GM12878 (cell line): ENCODE measurements at regions not wholly inside any gene's neighbourhood (a gene's known extent, or its start where the extent isn't known, plus 50 kb on each side); places are given as distances from the start of the nearest gene placed in this dataset.

Experiments
- ATAC-seq: fragments of 200-7000 bp; cut with Tn5 transposase; 3 replicates; pipeline ENCODE4 v1.9.1; 2020; ENCODE audit warnings: mild to moderate bottlenecking, moderate library complexity
- BruUV-seq: library from RNA; stranded (reverse); fragments of 400-500 nt; replicated peaks from 2 replicates; lab custom pipeline; 2021; lab: Mats Ljungman, UMichigan
- CTCF ChIA-PET: fragments of 300-600 bp; sonication (Branson Sonifier 250); formaldehyde crosslinking; extraction: SDS; loops from one replicate; lab custom pipeline; 2021; ENCODE audit warnings: inconsistent platforms; lab: Yijun Ruan, JAX
- POLR2A ChIA-PET: fragments of 350-600 bp; formaldehyde crosslinking; extraction: SDS; loops from one replicate; lab custom pipeline; 2021; ENCODE audit warnings: inconsistent platforms; lab: Charles Lee
- RAD21 ChIA-PET: fragments of 300-600 bp; sonication (Branson Sonifier 250); formaldehyde crosslinking; loops from one replicate; lab custom pipeline; 2023; ENCODE audit warnings: antibody characterized with exemption; ENCODE audit not compliant: unreplicated experiment; lab: Charles Lee
- SMC1A ChIA-PET: fragments of 300-600 bp; sonication (Branson Sonifier 250); formaldehyde crosslinking; loops from one replicate; lab custom pipeline; 2023; ENCODE audit not compliant: unreplicated experiment, uncharacterized antibody; lab: Charles Lee
- DNase-seq: peaks from one replicate; pipeline ENCODE4 v3.0.0-alpha.2; 2011; ENCODE audit warnings: low read depth, low spot score
- FAIRE-seq: peaks from 3 replicates; lab custom pipeline; 2011; peaks lifted over from hg19 to GRCh38; lab: Jason Lieb, UNC
- H2AFZ ChIP-seq: 2 replicates; pipeline ENCODE4 v1.6.0; 2011; ENCODE audit warnings: low read depth, low read length, control low read depth; ENCODE audit not compliant: control insufficient read depth
- H3K27ac ChIP-seq: 2 replicates; pipeline ENCODE4 v1.5.1; 2011; ENCODE audit warnings: control low read depth; ENCODE audit not compliant: control insufficient read depth, insufficient read depth
- H3K27me3 ChIP-seq, 2 experiments: replicated peaks in 1 of 2; 2 replicates each; pipeline versions ENCODE4 v1.6.0 to v1.6.1; 2011; ENCODE audit warnings: low read length in 1 of 2; ENCODE audit not compliant: control insufficient read depth in 2 of 2, insufficient read depth in 2 of 2
- H3K36me3 ChIP-seq, 2 experiments: 2 replicates each; pipeline ENCODE4 v1.5.1; 2011; ENCODE audit warnings: low read length in 1 of 2; ENCODE audit not compliant: control insufficient read depth in 2 of 2, insufficient read depth in 2 of 2
- H3K4me1 ChIP-seq: 2 replicates; pipeline ENCODE4 v1.6.1; 2011; ENCODE audit warnings: mild to moderate bottlenecking, low read length, moderate library complexity, mixed read lengths; ENCODE audit not compliant: control insufficient read depth, insufficient read depth
- H3K4me2 ChIP-seq: 2 replicates; pipeline ENCODE4 v1.6.0; 2011; ENCODE audit warnings: control low read depth; ENCODE audit not compliant: control insufficient read depth, insufficient read depth
- H3K4me3 ChIP-seq: fragments of 200-600 bp; sonication (generic); 2 replicates; pipeline ENCODE4 v1.5.1; 2016
- H3K79me2 ChIP-seq: 2 replicates; pipeline ENCODE4 v1.6.0; 2011; ENCODE audit warnings: low read length; ENCODE audit not compliant: control insufficient read depth, insufficient read depth
- H3K9ac ChIP-seq: 2 replicates; pipeline ENCODE4 v1.8.0; 2011; ENCODE audit warnings: low read length, control low read depth, mixed read lengths; ENCODE audit not compliant: control insufficient read depth, insufficient read depth
- H3K9me3 ChIP-seq: replicated peaks from 3 replicates; pipeline ENCODE4 v1.5.1; 2011; ENCODE audit warnings: mild to moderate bottlenecking, low read length; ENCODE audit not compliant: control insufficient read depth, insufficient read depth
- H4K20me1 ChIP-seq: 2 replicates; pipeline ENCODE4 v1.6.0; 2011; ENCODE audit not compliant: control insufficient read depth, insufficient read depth
- BACH1 ChIP-seq: fragments of 450-650 bp; IDR thresholded peaks from 2 replicates; pipeline ENCODE4 v1.6.1; 2017; ENCODE audit warnings: mild to moderate bottlenecking, borderline replicate concordance
- BRCA1 ChIP-seq: IDR thresholded peaks from 2 replicates; pipeline ENCODE4 v1.6.1; 2011; ENCODE audit warnings: low read depth, low read length, improper control_type of control experiment
- CHD4 ChIP-seq: fragments of 200-600 bp; sonication (generic); IDR thresholded peaks from 2 replicates; pipeline ENCODE4 v1.6.1; 2016; ENCODE audit warnings: mild to moderate bottlenecking
- IRF5 ChIP-seq: fragments of 450-650 bp; IDR thresholded peaks from 2 replicates; pipeline ENCODE4 v1.6.1; 2017; ENCODE audit warnings: borderline replicate concordance
- MEF2A ChIP-seq: IDR thresholded peaks from 2 replicates; pipeline ENCODE4 v1.6.1; 2011; ENCODE audit warnings: low read depth, mild to moderate bottlenecking, low read length, moderate library complexity; ENCODE audit not compliant: insufficient read depth
- MEF2B ChIP-seq: fragments of 450-650 bp; IDR thresholded peaks from 2 replicates; pipeline ENCODE4 v1.6.1; 2018; ENCODE audit warnings: mild to moderate bottlenecking, moderate library complexity; ENCODE audit not compliant: partially characterized antibody, poor library complexity, severe bottlenecking
- MTA2 ChIP-seq: fragments of 450-650 bp; IDR thresholded peaks from 2 replicates; pipeline ENCODE4 v1.6.1; 2016; ENCODE audit warnings: low read depth, mild to moderate bottlenecking, moderate library complexity
- NFYB ChIP-seq: IDR thresholded peaks from 2 replicates; pipeline ENCODE4 v1.6.1; 2011; ENCODE audit warnings: low read depth, mild to moderate bottlenecking, low read length, improper control_type of control experiment, moderate library complexity; ENCODE audit not compliant: insufficient read depth
- PML ChIP-seq: IDR thresholded peaks from 2 replicates; pipeline ENCODE4 v1.6.1; 2012; ENCODE audit warnings: low read length, inconsistent platforms
- POLR2A ChIP-seq: IDR thresholded peaks from 2 replicates; pipeline ENCODE4 v1.6.1; 2011; ENCODE audit warnings: low read depth, mild to moderate bottlenecking, low read length
- RELA ChIP-seq: fragments of 450-650 bp; IDR thresholded peaks from 2 replicates; pipeline ENCODE4 v1.8.0; 2014; ENCODE audit warnings: borderline replicate concordance; ENCODE audit not compliant: partially characterized antibody
- SIX5 ChIP-seq: IDR thresholded peaks from 2 replicates; pipeline ENCODE4 v1.6.1; 2011; ENCODE audit warnings: mild to moderate bottlenecking, low read depth, low read length, moderate library complexity; ENCODE audit not compliant: severe bottlenecking
- SMAD1 ChIP-seq: fragments of 450-650 bp; IDR thresholded peaks from 2 replicates; pipeline ENCODE4 v1.6.1; 2018; ENCODE audit warnings: mild to moderate bottlenecking, low read depth; ENCODE audit not compliant: partially characterized antibody
- SUPT20H ChIP-seq: IDR thresholded peaks from 2 replicates; pipeline ENCODE4 v1.6.1; 2011; ENCODE audit warnings: low read depth, mild to moderate bottlenecking, low read length, moderate library complexity, borderline replicate concordance; ENCODE audit not compliant: control insufficient read depth
- SUZ12 ChIP-seq: fragments of 200-600 bp; sonication (generic); IDR thresholded peaks from one replicate; pipeline ENCODE4 v1.6.1; 2018; ENCODE audit warnings: antibody characterized with exemption, mild to moderate bottlenecking; ENCODE audit not compliant: unreplicated experiment
- YBX1 ChIP-seq: fragments of 450-650 bp; IDR thresholded peaks from 2 replicates; pipeline ENCODE4 v1.6.1; 2016; ENCODE audit warnings: antibody characterized with exemption
- ZNF207 ChIP-seq: fragments of 450-650 bp; IDR thresholded peaks from 2 replicates; pipeline ENCODE4 v1.6.1; 2014; ENCODE audit warnings: antibody characterized with exemption, mild to moderate bottlenecking, borderline replicate concordance
- ZNF384 ChIP-seq: IDR thresholded peaks from 2 replicates; pipeline ENCODE4 v1.6.1; 2012; ENCODE audit warnings: low read depth, mild to moderate bottlenecking, low read length, improper control_type of control experiment, borderline replicate concordance
- ZSCAN29 ChIP-seq: fragments of 450-650 bp; IDR thresholded peaks from 2 replicates; pipeline ENCODE4 v1.6.1; 2017; ENCODE audit warnings: mild to moderate bottlenecking, moderate library complexity
- WGBS: methylation state at CpG from one replicate; pipeline ENCODE4 v1.1.6; 2016; ENCODE audit warnings: low lambda C conversion rate; ENCODE audit not compliant: insufficient replicate concordance, insufficient coverage; ENCODE audit errors: missing lambda C conversion rate; 5-methylcytosine and 5-hydroxymethylcytosine counted together
- in situ Hi-C: fragments of 300-500 bp; cut with MboI; formaldehyde crosslinking; loops from 9 replicates; pipeline ENCODE4 v1.14.3; 2018; ENCODE audit warnings: mixed read lengths
- intact Hi-C: fragments of 100-400 bp; cut with micrococcal nuclease; formaldehyde crosslinking; loops from one replicate; pipeline ENCODE4 v1.14.2; 2022; ENCODE audit not compliant: unreplicated experiment

DNA sequence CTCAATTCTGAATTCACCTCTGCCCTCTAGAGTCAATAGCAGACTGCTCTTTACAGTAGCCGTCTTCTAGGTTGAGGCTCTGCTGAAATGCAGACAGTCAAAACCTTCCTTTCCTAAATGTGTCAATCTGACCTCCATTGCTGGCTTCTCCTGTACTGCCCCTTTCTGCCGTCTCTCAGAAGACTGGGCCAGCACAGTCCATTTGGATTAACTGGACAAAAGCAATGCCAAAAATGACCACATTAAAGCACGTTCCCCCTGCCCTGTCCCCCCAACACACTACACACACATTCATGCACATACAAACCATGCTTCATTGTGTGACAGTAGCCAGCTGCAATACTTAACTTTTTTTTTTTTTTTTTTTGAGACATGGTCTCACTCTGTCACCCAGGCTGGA lies 130.2 kb upstream of the LIFR start:
- no peak overlapping the region for H3K9ac ChIP-seq
- 17% methylated on average over 3 of the region's 3 CpGs for WGBS
- ATAC-seq (no peak), FAIRE-seq (no peak), DNase-seq (no peak)
- H3K79me2 ChIP-seq: no peaks in the 10 kb centered on the region
- H3K27me3 ChIP-seq: no peaks in the 10 kb centered on the region
- intact Hi-C loops: no loop called here
- ChIA-PET SMC1A (no interaction called here), CTCF (no interaction called here), RAD21 (no interaction called here), POLR2A (no interaction called here)
- BruUV-seq: no TSS peak
- no peak overlapping the region for H3K4me3 ChIP-seq
- no peaks in the 10 kb centered on the region for H3K4me1 ChIP-seq
- in situ Hi-C loops: no loop called here
- no peak overlapping the region for H2AFZ ChIP-seq
- H3K27ac ChIP-seq: no peak overlapping the region
- H3K4me2 ChIP-seq: no peak overlapping the region
- H3K9me3 ChIP-seq: no peaks in the 10 kb centered on the region
- no peaks in the 10 kb centered on the region for H4K20me1 ChIP-seq
- TF ChIP-seq SUZ12 (no peak), PML (no peak), SMAD1 (no peak), MEF2A (no peak), BRCA1 (no peak), NFYB (no peak), BACH1 (no peak), ZSCAN29 (no peak), SUPT20H (no peak), MEF2B (no peak), POLR2A (no peak), CHD4 (no peak), YBX1 (no peak), SIX5 (no peak), MTA2 (no peak), ZNF384 (no peak), ZNF207 (no peak), IRF5 (no peak), RELA (no peak)
- no peaks in the 10 kb centered on the region for H3K36me3 ChIP-seq
